ENCODE measurements at regions not wholly inside any gene's neighbourhood (a gene's known extent, or its start where the extent isn't known, plus 50 kb on each side); places are given as distances from the start of the nearest gene placed in this dataset.
A peak's percentile ranks its signal among the peaks of the same experiment; 100 is the strongest.

DNA sequence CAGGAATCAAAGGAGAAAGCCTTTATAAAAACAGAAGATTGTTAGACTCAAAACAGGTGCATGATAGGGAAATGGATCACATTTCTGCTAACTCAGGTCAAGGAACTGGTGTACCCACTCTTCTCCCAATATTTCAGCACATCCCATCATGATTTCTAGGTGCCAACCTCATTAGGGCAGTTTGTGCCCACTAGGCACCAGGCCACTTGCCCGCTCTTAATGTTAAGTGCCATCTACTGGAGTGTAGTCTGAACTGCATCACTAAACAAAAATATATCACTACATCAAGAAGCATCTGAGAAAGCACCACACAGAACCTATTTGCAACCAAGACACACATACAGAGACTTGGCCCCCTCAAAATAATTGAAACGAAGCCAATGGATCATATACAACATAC, 140.4 kb upstream of the GRID2 start:
- peaks cover 22% of the 10 kb centered on the region for H3K9me3 Mint-ChIP-seq
- no peaks in the 10 kb centered on the region for H3K27me3 Mint-ChIP-seq (ENCODE audit: low read depth)
- no peaks in the 10 kb centered on the region for H3K4me1 Mint-ChIP-seq
- H3K27ac Mint-ChIP-seq (ENCODE audit: unreplicated experiment), result no peak overlapping the region
- no peak overlapping the region for H3K4me3 Mint-ChIP-seq
- no peak for DNase-seq (ENCODE audit: low read depth, low spot score)
- H3K36me3 Mint-ChIP-seq (ENCODE audit: low read depth), result peaks cover 8% of the 10 kb centered on the region
- TF ChIP-seq, protein P1, sequence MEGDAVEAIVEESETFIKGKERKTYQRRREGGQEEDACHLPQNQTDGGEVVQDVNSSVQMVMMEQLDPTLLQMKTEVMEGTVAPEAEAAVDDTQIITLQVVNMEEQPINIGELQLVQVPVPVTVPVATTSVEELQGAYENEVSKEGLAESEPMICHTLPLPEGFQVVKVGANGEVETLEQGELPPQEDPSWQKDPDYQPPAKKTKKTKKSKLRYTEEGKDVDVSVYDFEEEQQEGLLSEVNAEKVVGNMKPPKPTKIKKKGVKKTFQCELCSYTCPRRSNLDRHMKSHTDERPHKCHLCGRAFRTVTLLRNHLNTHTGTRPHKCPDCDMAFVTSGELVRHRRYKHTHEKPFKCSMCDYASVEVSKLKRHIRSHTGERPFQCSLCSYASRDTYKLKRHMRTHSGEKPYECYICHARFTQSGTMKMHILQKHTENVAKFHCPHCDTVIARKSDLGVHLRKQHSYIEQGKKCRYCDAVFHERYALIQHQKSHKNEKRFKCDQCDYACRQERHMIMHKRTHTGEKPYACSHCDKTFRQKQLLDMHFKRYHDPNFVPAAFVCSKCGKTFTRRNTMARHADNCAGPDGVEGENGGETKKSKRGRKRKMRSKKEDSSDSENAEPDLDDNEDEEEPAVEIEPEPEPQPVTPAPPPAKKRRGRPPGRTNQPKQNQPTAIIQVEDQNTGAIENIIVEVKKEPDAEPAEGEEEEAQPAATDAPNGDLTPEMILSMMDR (conservative IDR thresholded peaks at IDR 0.05), result peak; percentile 33

DNA sequence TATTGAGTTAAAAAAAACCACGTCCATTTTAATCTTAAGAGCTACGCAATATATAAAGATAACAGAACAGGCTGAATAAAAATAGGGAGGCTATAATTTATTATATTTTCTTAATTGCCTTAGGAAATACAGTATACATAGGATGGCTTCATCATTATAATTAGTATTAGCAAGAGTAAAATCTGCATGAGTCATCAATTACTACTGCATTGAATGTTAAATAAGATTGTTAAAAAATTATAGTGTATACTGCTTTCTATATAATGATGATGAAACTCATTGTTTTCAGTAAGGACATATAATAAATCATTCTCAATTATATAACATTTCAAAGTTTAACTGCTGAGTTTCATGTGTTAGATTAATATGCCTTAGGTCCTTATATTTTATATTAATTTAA, 133.4 kb upstream of the GRID2 start:
- Mint-ChIP-seq H3K4me3 (no peak overlapping the region), H3K27me3 (ENCODE audit: low read depth) (no peaks in the 10 kb centered on the region)

DNA sequence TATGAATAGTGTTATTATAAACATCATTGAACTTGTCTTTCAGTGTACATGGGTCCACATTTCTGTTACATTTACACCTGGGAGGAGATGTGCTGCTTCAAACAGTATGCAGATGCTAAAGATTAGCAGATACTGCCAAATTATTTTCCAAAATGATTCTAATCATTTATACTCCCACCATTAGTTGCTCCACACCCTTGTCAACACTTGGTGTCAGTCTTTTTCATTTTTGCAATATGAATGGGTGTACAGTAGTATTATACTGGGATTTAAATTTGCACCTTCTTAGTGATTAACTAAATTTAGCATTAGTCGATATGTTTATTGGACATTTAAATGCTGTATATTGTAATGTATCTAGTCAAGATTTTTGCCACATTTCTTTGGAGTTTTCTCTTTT, 131.6 kb upstream of the GRID2 start:
- no peaks in the 10 kb centered on the region for H3K4me1 Mint-ChIP-seq
- TF ChIP-seq, protein P1 (conservative IDR thresholded peaks at IDR 0.05), result peak; percentile 10
- H3K4me3 Mint-ChIP-seq, result no peak overlapping the region
- peaks cover 2% of the 10 kb centered on the region for H3K9me3 Mint-ChIP-seq
- no peak for DNase-seq (ENCODE audit: low read depth, low spot score)
- no peaks in the 10 kb centered on the region for H3K27me3 Mint-ChIP-seq (ENCODE audit: low read depth)
- no peak overlapping the region for H3K27ac Mint-ChIP-seq (ENCODE audit: unreplicated experiment)
- peaks cover 5% of the 10 kb centered on the region for H3K36me3 Mint-ChIP-seq (ENCODE audit: low read depth)

More for the DNA sequence above, 133.4 kb upstream of the GRID2 start:
- no peak overlapping the region for H3K27ac Mint-ChIP-seq (ENCODE audit: unreplicated experiment)
- H3K9me3 Mint-ChIP-seq, result peaks cover 7% of the 10 kb centered on the region
- H3K36me3 Mint-ChIP-seq (ENCODE audit: low read depth), result peaks cover 8% of the 10 kb centered on the region
- H3K4me1 Mint-ChIP-seq, result no peaks in the 10 kb centered on the region
- TF ChIP-seq, protein P1 (conservative IDR thresholded peaks at IDR 0.05), result no peak
- DNase-seq (ENCODE audit: low read depth, low spot score), result no peak

DNA sequence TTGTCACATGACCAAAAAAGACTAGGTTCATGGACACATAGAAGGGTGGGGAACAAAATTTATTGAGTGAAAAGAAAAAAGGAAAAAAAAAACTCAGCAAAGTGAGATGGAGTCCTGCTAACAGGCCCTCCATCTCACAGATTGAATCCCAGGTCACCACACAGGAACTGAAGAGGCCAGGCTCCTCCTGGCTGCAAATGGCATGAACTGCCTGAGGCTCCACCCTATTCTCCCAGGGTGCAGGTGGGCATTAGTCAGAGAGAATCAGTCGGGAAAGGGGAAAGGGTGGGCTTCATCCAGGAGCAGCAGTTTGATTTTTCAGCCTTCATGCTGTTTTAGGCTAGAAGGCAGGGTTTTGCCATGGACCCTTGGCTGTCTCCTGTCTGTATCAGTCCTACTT, 128.5 kb upstream of the GRID2 start:
- TF ChIP-seq, protein P1 (conservative IDR thresholded peaks at IDR 0.05), result no peak
- Mint-ChIP-seq H3K4me3 (no peak overlapping the region), H3K4me1 (no peaks in the 10 kb centered on the region), H3K27me3 (ENCODE audit: low read depth) (no peaks in the 10 kb centered on the region), H3K27ac (ENCODE audit: unreplicated experiment) (no peak overlapping the region), H3K9me3 (peaks cover 2% of the 10 kb centered on the region), H3K36me3 (ENCODE audit: low read depth) (no peaks in the 10 kb centered on the region)
- no peak for DNase-seq (ENCODE audit: low read depth, low spot score)

DNA sequence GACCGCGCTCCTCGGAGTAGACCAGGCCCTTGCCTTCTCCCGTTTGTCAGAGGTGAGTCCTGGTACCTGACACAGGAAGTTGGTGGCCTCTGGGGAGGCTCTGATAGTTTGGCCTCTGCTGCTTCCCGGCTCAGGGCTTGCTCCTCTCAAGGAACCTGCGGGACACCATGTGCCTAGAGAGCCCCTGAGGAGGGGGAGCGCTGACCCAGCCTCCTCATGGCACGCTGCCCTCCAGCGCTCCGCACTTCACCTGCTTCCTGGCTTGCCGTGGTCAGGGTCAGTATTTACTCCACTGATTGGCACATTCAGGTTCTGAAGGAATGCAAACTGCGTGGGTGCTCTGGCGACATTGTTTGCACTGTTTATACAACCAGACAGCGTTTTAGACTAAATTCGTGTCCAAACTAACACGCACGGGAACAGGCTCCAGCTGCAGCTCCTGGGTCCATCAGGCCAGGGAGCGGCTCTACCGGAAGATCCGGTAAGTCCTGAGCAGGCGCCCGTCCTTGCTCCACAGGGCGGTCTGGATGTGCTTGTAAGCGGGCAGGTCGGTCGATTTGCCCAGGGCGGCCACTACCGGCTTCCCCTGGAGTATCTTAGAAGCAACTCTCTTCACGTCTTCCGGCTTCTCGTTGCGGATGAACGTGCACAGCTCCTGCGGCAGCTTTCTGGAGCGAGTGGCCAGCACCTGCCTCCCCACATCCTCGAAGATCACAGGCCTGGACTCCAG, 121.6 kb upstream of the GRID2 start:
- Mint-ChIP-seq H3K27me3 (ENCODE audit: low read depth) (no peaks in the 10 kb centered on the region), H3K4me1 (no peaks in the 10 kb centered on the region), H3K4me3 (no peak overlapping the region), H3K36me3 (ENCODE audit: low read depth) (no peaks in the 10 kb centered on the region), H3K9me3 (peaks cover 13% of the 10 kb centered on the region), H3K27ac (ENCODE audit: unreplicated experiment) (no peak overlapping the region)
- TF ChIP-seq, protein P1 (conservative IDR thresholded peaks at IDR 0.05), result no peak
- DNase-seq (ENCODE audit: low read depth, low spot score), result no peak

Data from neural crest cell (in vitro differentiated cells).